Endothelial cell (in vitro differentiated cells): ENCODE measurements at regions not wholly inside any gene's neighbourhood (a gene's known extent, or its start where the extent isn't known, plus 50 kb on each side); places are given as distances from the start of the nearest gene placed in this dataset.

Experiments used
- DNase-seq: peaks from one replicate; pipeline ENCODE4 v3.0.0; 2021; ENCODE audit warnings: low spot score
- H3K27ac Mint-ChIP-seq: one replicate; pipeline ENCODE4 v1.8.0; 2021; ENCODE audit warnings: mixed read lengths, inconsistent platforms; ENCODE audit not compliant: unreplicated experiment
- H3K27me3 Mint-ChIP-seq: one replicate; pipeline ENCODE4 v1.8.0; 2021; ENCODE audit warnings: mild to moderate bottlenecking, moderate library complexity, mixed read lengths, inconsistent platforms; ENCODE audit not compliant: unreplicated experiment
- H3K36me3 Mint-ChIP-seq: one replicate; pipeline ENCODE4 v1.8.0; 2021; ENCODE audit warnings: mild to moderate bottlenecking, low read depth, mixed read lengths, inconsistent platforms; ENCODE audit not compliant: unreplicated experiment
- H3K4me1 Mint-ChIP-seq: one replicate; pipeline ENCODE4 v1.8.0; 2021; ENCODE audit warnings: mild to moderate bottlenecking, mixed read lengths, inconsistent platforms; ENCODE audit not compliant: unreplicated experiment
- H3K4me3 Mint-ChIP-seq: one replicate; pipeline ENCODE4 v1.8.0; 2021; ENCODE audit warnings: mild to moderate bottlenecking, mixed read lengths, inconsistent platforms; ENCODE audit not compliant: unreplicated experiment
- H3K9me3 Mint-ChIP-seq: one replicate; pipeline ENCODE4 v1.8.0; 2021; ENCODE audit warnings: mixed read lengths, inconsistent platforms; ENCODE audit not compliant: unreplicated experiment
- TF ChIP-seq, protein P1 (sequence below): fragments of 200-600 bp; sonication (generic); IDR thresholded peaks from one replicate; pipeline ENCODE4 v1.5.0; 2021; ENCODE audit warnings: antibody characterized with exemption; ENCODE audit not compliant: unreplicated experiment

GRCh38 chr2:117411983-117412382 lies 402.5 kb upstream of the DDX18 start:
- Mint-ChIP-seq H3K36me3 (no peaks in the 10 kb centered on the region), H3K27ac (no peak overlapping the region), H3K27me3 (no peaks in the 10 kb centered on the region), H3K4me1 (no peaks in the 10 kb centered on the region), H3K9me3 (no peaks in the 10 kb centered on the region), H3K4me3 (no peak overlapping the region)
- DNase-seq = no peak
- TF ChIP-seq, protein P1, sequence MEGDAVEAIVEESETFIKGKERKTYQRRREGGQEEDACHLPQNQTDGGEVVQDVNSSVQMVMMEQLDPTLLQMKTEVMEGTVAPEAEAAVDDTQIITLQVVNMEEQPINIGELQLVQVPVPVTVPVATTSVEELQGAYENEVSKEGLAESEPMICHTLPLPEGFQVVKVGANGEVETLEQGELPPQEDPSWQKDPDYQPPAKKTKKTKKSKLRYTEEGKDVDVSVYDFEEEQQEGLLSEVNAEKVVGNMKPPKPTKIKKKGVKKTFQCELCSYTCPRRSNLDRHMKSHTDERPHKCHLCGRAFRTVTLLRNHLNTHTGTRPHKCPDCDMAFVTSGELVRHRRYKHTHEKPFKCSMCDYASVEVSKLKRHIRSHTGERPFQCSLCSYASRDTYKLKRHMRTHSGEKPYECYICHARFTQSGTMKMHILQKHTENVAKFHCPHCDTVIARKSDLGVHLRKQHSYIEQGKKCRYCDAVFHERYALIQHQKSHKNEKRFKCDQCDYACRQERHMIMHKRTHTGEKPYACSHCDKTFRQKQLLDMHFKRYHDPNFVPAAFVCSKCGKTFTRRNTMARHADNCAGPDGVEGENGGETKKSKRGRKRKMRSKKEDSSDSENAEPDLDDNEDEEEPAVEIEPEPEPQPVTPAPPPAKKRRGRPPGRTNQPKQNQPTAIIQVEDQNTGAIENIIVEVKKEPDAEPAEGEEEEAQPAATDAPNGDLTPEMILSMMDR = no peak

- no peak overlapping the region for H3K27ac Mint-ChIP-seq
- no peak for DNase-seq
- H3K27me3 Mint-ChIP-seq = no peaks in the 10 kb centered on the region
- TF ChIP-seq, protein P1 = no peak
- H3K9me3 Mint-ChIP-seq = no peaks in the 10 kb centered on the region
- no peak overlapping the region for H3K4me3 Mint-ChIP-seq
- H3K36me3 Mint-ChIP-seq = no peaks in the 10 kb centered on the region
- peaks cover 6% of the 10 kb centered on the region for H3K4me1 Mint-ChIP-seq
Observed at GRCh38 chr2:117432746-117433145, 381.7 kb upstream of the DDX18 start.

DNA sequence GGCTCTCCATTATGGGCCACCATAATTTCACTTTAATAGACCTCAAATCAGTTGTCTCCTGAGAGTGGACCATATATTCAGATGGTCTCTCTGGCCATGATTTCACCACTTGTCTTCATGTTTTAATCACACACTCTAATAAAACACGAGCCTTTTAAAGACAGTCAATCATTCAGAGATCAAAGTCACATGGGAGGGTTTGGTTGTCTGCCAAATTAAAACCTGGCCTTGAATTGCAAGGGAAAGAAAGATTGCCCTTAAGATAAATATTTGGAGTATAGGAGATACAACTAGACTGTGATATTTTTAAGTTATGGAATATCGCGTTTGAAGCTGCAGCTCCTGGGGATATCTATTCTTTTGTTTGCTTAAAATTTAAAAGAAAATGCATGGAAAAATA lies 377.8 kb upstream of the DDX18 start:
- no peaks in the 10 kb centered on the region for H3K36me3 Mint-ChIP-seq
- H3K27me3 Mint-ChIP-seq = no peaks in the 10 kb centered on the region
- TF ChIP-seq, protein P1 = no peak
- H3K27ac Mint-ChIP-seq = no peak overlapping the region
- peaks cover 6% of the 10 kb centered on the region for H3K4me1 Mint-ChIP-seq
- DNase-seq = no peak
- H3K4me3 Mint-ChIP-seq = no peak overlapping the region
- H3K9me3 Mint-ChIP-seq = no peaks in the 10 kb centered on the region

DNA sequence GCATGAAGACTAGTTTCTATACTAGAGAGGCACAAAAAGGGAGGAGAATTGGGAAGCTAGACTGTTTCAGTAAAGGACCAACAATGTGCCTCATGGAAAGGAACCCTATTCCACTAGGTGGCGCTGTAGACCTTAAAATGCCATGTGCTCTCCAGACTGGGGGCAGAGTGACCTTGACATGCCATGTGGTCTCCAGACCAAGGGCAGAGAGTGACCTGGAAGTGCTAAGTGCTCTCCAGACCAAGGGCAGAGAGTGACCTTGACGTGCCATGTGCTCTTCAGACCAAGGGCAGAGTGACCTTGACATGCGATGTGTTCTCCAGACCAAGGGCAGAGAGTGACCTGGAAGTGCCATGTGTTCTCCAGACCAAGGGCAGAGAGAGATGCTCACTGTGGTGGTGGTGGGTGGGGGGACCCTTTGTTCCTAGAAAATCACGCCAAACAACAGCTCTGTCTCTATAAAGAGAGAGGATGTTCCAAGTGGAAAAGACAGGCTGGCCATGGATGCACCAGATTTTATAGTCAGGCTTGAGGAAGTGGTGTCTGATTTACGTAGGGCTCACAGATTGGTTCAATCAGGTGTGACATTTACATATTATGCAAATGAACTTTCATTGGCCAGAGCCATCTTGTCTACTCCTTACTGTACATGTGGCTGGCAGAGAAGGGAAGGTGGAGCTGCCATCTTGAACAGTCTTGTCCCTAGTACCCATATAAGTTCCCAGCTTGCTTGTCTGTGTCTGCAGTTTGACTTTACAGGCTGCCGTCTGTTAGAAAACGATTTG lies 344.0 kb upstream of the DDX18 start:
- H3K27ac Mint-ChIP-seq = no peak overlapping the region
- DNase-seq = peak; percentile 62
- H3K9me3 Mint-ChIP-seq = no peaks in the 10 kb centered on the region
- no peaks in the 10 kb centered on the region for H3K4me1 Mint-ChIP-seq
- no peaks in the 10 kb centered on the region for H3K27me3 Mint-ChIP-seq
- H3K36me3 Mint-ChIP-seq = no peaks in the 10 kb centered on the region
- no peak overlapping the region for H3K4me3 Mint-ChIP-seq
- TF ChIP-seq, protein P1 = peak; percentile 90

- DNase-seq = no peak
- no peak overlapping the region for H3K4me3 Mint-ChIP-seq
- H3K9me3 Mint-ChIP-seq = no peaks in the 10 kb centered on the region
- no peaks in the 10 kb centered on the region for H3K36me3 Mint-ChIP-seq
- no peaks in the 10 kb centered on the region for H3K4me1 Mint-ChIP-seq
- peaks cover 6% of the 10 kb centered on the region for H3K27me3 Mint-ChIP-seq
- TF ChIP-seq, protein P1 = no peak
- no peak overlapping the region for H3K27ac Mint-ChIP-seq
Observed at GRCh38 chr2:117481608-117482007, 332.9 kb upstream of the DDX18 start.
